PFSK-1 (cell line): ENCODE measurements at regions not wholly inside any gene's neighbourhood (a gene's known extent, or its start where the extent isn't known, plus 50 kb on each side); places are given as distances from the start of the nearest gene placed in this dataset.

Experiments
- FOXP2 ChIP-seq: optimal IDR thresholded peaks from 2 replicates; pipeline ENCODE3; 2011; ENCODE audit warnings: borderline replicate concordance, control low read depth, inconsistent platforms; ENCODE audit not compliant: insufficient read depth; ENCODE audit errors: extremely low read length, extremely low read depth
- POLR2AphosphoS5 ChIP-seq: IDR thresholded peaks from 2 replicates; pipeline ENCODE4 v1.6.1; 2012; ENCODE audit warnings: low read depth, mild to moderate bottlenecking, control low read depth, low read length, moderate library complexity
- REST ChIP-seq, 2 experiments: IDR thresholded peaks; 2 replicates each; pipeline versions ENCODE4 v1.6.1 to v1.8.0; 2011 to 2012; ENCODE audit warnings: low read depth in 2 of 2, low read length in 2 of 2, control low read depth in 1 of 2, inconsistent platforms in 1 of 2, mild to moderate bottlenecking in 1 of 2, moderate library complexity in 1 of 2; ENCODE audit not compliant: insufficient read depth in 1 of 2
- SIN3A ChIP-seq: IDR thresholded peaks from 2 replicates; pipeline ENCODE4 v1.6.1; 2012; ENCODE audit warnings: mild to moderate bottlenecking, low read length, moderate library complexity, borderline replicate concordance; ENCODE audit not compliant: insufficient read depth
- TAF1 ChIP-seq: IDR thresholded peaks from 2 replicates; pipeline ENCODE4 v1.6.1; 2012; ENCODE audit warnings: low read length, control low read depth, borderline replicate concordance; ENCODE audit not compliant: insufficient read depth

GRCh38 chr2:150215041-150215440, 272.4 kb downstream of the RND3 start:
- TF ChIP-seq SIN3A = no peak
- no peak for TF ChIP-seq FOXP2
- TF ChIP-seq REST (IDR thresholded peaks at IDR 0.05; ENCODE audit: insufficient read depth in 1 of 2, low read depth in 2 of 2, low read length in 2 of 2) = no peak
- no peak for TF ChIP-seq TAF1
- no peak for TF ChIP-seq POLR2AphosphoS5

GRCh38 chr2:150214626-150215025, 272.8 kb downstream of the RND3 start:
- TF ChIP-seq POLR2AphosphoS5 = no peak
- TF ChIP-seq REST (IDR thresholded peaks at IDR 0.05; ENCODE audit: insufficient read depth in 1 of 2, low read depth in 2 of 2, low read length in 2 of 2) = no peak
- TF ChIP-seq SIN3A = no peak
- no peak for TF ChIP-seq FOXP2
- TF ChIP-seq TAF1 = no peak

- no peak for TF ChIP-seq REST (IDR thresholded peaks at IDR 0.05; ENCODE audit: insufficient read depth in 1 of 2, low read depth in 2 of 2, low read length in 2 of 2)
- TF ChIP-seq TAF1 = no peak
- no peak for TF ChIP-seq POLR2AphosphoS5
- no peak for TF ChIP-seq SIN3A
- no peak for TF ChIP-seq FOXP2
Observed at GRCh38 chr2:150212722-150213171, 274.7 kb downstream of the RND3 start.

DNA sequence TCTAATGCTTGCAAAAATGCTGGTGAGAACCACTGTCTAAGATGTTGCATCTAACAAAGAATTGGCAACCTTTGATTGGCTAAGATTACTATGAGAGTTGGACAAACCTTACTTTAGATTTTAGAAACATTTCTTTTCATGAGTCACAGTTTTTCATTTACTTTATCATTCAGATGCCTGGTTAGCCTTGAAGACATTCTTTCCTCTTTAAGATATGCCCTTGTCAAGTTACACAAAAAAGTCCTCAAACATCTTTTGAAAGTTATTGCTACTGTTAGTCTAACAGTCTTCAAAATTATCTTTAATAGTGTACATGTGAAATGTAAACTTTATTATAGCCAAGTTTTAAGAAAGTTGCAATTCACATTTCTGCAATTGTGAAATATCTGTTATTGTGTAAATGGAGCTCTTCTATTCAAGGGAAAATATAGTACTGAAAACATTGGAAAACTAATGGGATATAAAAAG, 276.3 kb downstream of the RND3 start:
- TF ChIP-seq SIN3A (no peak), POLR2AphosphoS5 (no peak), TAF1 (no peak), FOXP2 (no peak)

GRCh38 chr2:150209746-150210145, 277.7 kb downstream of the RND3 start:
- TF ChIP-seq FOXP2 (no peak), REST (IDR thresholded peaks at IDR 0.05; ENCODE audit: insufficient read depth in 1 of 2, low read depth in 2 of 2, low read length in 2 of 2) (no peak), TAF1 (no peak), POLR2AphosphoS5 (no peak), SIN3A (no peak)
